ENCODE measurements at regions not wholly inside any gene's neighbourhood (a gene's known extent, or its start where the extent isn't known, plus 50 kb on each side); places are given as distances from the start of the nearest gene placed in this dataset.

- TF ChIP-seq CTCF (conservative IDR thresholded peaks at IDR 0.05; ENCODE audit: low read length): no peak
- no peak for TF ChIP-seq EZH2phosphoT487 (IDR thresholded peaks at IDR 0.05; ENCODE audit: borderline replicate concordance, low read depth, low read length)
Observed at GRCh38 chr13:38564256-38565150, 122.4 kb upstream of the FREM2 start.

All from OCI-LY7 (cell line).